Karpas-422 (cell line): ENCODE measurements at regions not wholly inside any gene's neighbourhood (a gene's known extent, or its start where the extent isn't known, plus 50 kb on each side); places are given as distances from the start of the nearest gene placed in this dataset.
"Not testable (repeated sequence)": the region's sequence is repeated elsewhere in the genome, so short reads cannot be mapped to it uniquely, and the experiment has no call there.

Experiments
- DNase-seq: peaks from one replicate; pipeline ENCODE4 v3.0.0-alpha.2; 2015
- H2AFZ ChIP-seq: fragments of 200-600 bp; sonication (generic); 2 replicates; pipeline ENCODE4 v1.6.1; 2014; ENCODE audit warnings: antibody characterized with exemption, low read length, mixed read lengths
- H3K27ac ChIP-seq: fragments of 200-600 bp; sonication (generic); 2 replicates; pipeline ENCODE4 v1.5.1; 2014; ENCODE audit warnings: mild to moderate bottlenecking, low read length, moderate library complexity
- H3K27me3 ChIP-seq: fragments of 200-600 bp; sonication (generic); 2 replicates; pipeline ENCODE4 v1.6.1; 2014; ENCODE audit warnings: low read length, mixed read lengths
- H3K36me3 ChIP-seq: fragments of 200-600 bp; sonication (generic); 2 replicates; pipeline ENCODE4 v1.6.1; 2014; ENCODE audit warnings: low read length, mixed read lengths; ENCODE audit not compliant: insufficient read depth
- H3K4me1 ChIP-seq: fragments of 200-600 bp; sonication (generic); 2 replicates; pipeline ENCODE4 v1.6.1; 2014; ENCODE audit warnings: mild to moderate bottlenecking, low read length, mixed read lengths
- H3K4me2 ChIP-seq: fragments of 200-600 bp; sonication (generic); 2 replicates; pipeline ENCODE4 v1.6.1; 2014; ENCODE audit warnings: low read length, low read depth, mild to moderate bottlenecking; ENCODE audit not compliant: poor library complexity, severe bottlenecking
- H3K4me3 ChIP-seq: fragments of 200-600 bp; sonication (generic); 2 replicates; pipeline ENCODE4 v1.5.1; 2014; ENCODE audit warnings: mild to moderate bottlenecking, antibody characterized with exemption, low read length, mixed read lengths
- H3K79me2 ChIP-seq: fragments of 200-600 bp; sonication (generic); 2 replicates; pipeline ENCODE4 v1.6.1; 2014; ENCODE audit warnings: mild to moderate bottlenecking, low read length, mixed read lengths
- H3K9ac ChIP-seq: fragments of 200-600 bp; sonication (generic); 2 replicates; pipeline ENCODE4 v1.6.0; 2014; ENCODE audit warnings: low read length
- H3K9me2 ChIP-seq: fragments of 200-600 bp; sonication (generic), shearing (Covaris generic); replicated peaks from 2 replicates; pipeline ENCODE4 v1.6.0; 2014; ENCODE audit warnings: mild to moderate bottlenecking, low read length, moderate library complexity; ENCODE audit not compliant: insufficient read depth
- H3K9me3 ChIP-seq: fragments of 300-700, 200-600 bp; sonication (generic); 2 replicates; pipeline ENCODE4 v1.6.1; 2014; ENCODE audit warnings: low read length, mixed read lengths
- H4K20me1 ChIP-seq: fragments of 200-600 bp; sonication (generic); 2 replicates; pipeline ENCODE4 v1.6.1; 2014; ENCODE audit warnings: mild to moderate bottlenecking, antibody characterized with exemption, low read length, low read depth; ENCODE audit not compliant: insufficient read depth

GRCh38 chr1:208353797-208354196 is 109.6 kb upstream of the PLXNA2 start:
- H3K9me2 ChIP-seq, H3K9me3 ChIP-seq, DNase-seq, H4K20me1 ChIP-seq, H2AFZ ChIP-seq, H3K4me1 ChIP-seq, H3K79me2 ChIP-seq, H3K27me3 ChIP-seq, H3K4me3 ChIP-seq, H3K4me2 ChIP-seq, H3K27ac ChIP-seq, H3K36me3 ChIP-seq, H3K9ac ChIP-seq: not testable (repeated sequence)

GRCh38 chr1:208357644-208358507 is 113.7 kb upstream of the PLXNA2 start:
- no peak overlapping the region for H3K4me3 ChIP-seq

GRCh38 chr1:208358651-208359050 is 114.5 kb upstream of the PLXNA2 start:
- no peaks in the 10 kb centered on the region for H3K79me2 ChIP-seq
- no peak for DNase-seq

More at GRCh38 chr1:208357644-208358507, 113.7 kb upstream of the PLXNA2 start:
- Histone ChIP-seq H3K79me2 (no peaks in the 10 kb centered on the region), H3K4me2 (no peak overlapping the region), H3K36me3 (no peaks in the 10 kb centered on the region), H3K9ac (no peak overlapping the region), H4K20me1 (no peaks in the 10 kb centered on the region), H2AFZ (no peak overlapping the region), H3K9me3 (no peaks in the 10 kb centered on the region), H3K27ac (no peak overlapping the region), H3K4me1 (no peaks in the 10 kb centered on the region), H3K9me2 (no peaks in the 10 kb centered on the region), H3K27me3 (no peaks in the 10 kb centered on the region)
- no peak for DNase-seq

GRCh38 chr1:208362011-208362410 is 117.8 kb upstream of the PLXNA2 start:
- Histone ChIP-seq H3K4me1 (no peaks in the 10 kb centered on the region), H3K36me3 (no peaks in the 10 kb centered on the region), H3K4me2 (no peak overlapping the region), H3K9me2 (no peaks in the 10 kb centered on the region), H2AFZ (no peak overlapping the region), H3K4me3 (no peak overlapping the region), H3K9ac (no peak overlapping the region), H3K79me2 (no peaks in the 10 kb centered on the region), H3K9me3 (no peaks in the 10 kb centered on the region), H4K20me1 (no peaks in the 10 kb centered on the region), H3K27me3 (no peaks in the 10 kb centered on the region), H3K27ac (no peak overlapping the region)
- no peak for DNase-seq

More at GRCh38 chr1:208358651-208359050, 114.5 kb upstream of the PLXNA2 start:
- Histone ChIP-seq H3K9me3 (no peaks in the 10 kb centered on the region), H4K20me1 (no peaks in the 10 kb centered on the region), H3K9me2 (no peaks in the 10 kb centered on the region), H3K4me3 (no peak overlapping the region), H2AFZ (no peak overlapping the region), H3K4me2 (no peak overlapping the region), H3K27me3 (no peaks in the 10 kb centered on the region), H3K4me1 (no peaks in the 10 kb centered on the region), H3K9ac (no peak overlapping the region), H3K27ac (no peak overlapping the region), H3K36me3 (no peaks in the 10 kb centered on the region)

- Histone ChIP-seq H3K9me3 (no peaks in the 10 kb centered on the region), H4K20me1 (no peaks in the 10 kb centered on the region), H3K9ac (no peak overlapping the region), H3K9me2 (no peaks in the 10 kb centered on the region), H3K27me3 (no peaks in the 10 kb centered on the region), H3K27ac (no peak overlapping the region), H3K4me3 (no peak overlapping the region), H2AFZ (no peak overlapping the region), H3K4me2 (no peak overlapping the region), H3K36me3 (no peaks in the 10 kb centered on the region), H3K79me2 (no peaks in the 10 kb centered on the region), H3K4me1 (peaks cover 6% of the 10 kb centered on the region)
- DNase-seq: no peak
Measured at GRCh38 chr1:208366559-208366958, 122.4 kb upstream of the PLXNA2 start.

- no peaks in the 10 kb centered on the region for H3K9me2 ChIP-seq
- H3K4me1 ChIP-seq: peaks cover 6% of the 10 kb centered on the region
- no peak overlapping the region for H3K27ac ChIP-seq
- H4K20me1 ChIP-seq: no peaks in the 10 kb centered on the region
- H2AFZ ChIP-seq: no peak overlapping the region
- H3K9me3 ChIP-seq: no peaks in the 10 kb centered on the region
- H3K27me3 ChIP-seq: no peaks in the 10 kb centered on the region
- no peaks in the 10 kb centered on the region for H3K36me3 ChIP-seq
- H3K9ac ChIP-seq: no peak overlapping the region
- no peak for DNase-seq
- H3K79me2 ChIP-seq: no peaks in the 10 kb centered on the region
- H3K4me2 ChIP-seq: no peak overlapping the region
- no peak overlapping the region for H3K4me3 ChIP-seq
Measured at GRCh38 chr1:208369045-208369444, 124.9 kb upstream of the PLXNA2 start.

- Histone ChIP-seq H3K9me3 (no peaks in the 10 kb centered on the region), H3K36me3 (no peaks in the 10 kb centered on the region), H3K4me2 (no peak overlapping the region), H3K9me2 (no peaks in the 10 kb centered on the region), H4K20me1 (no peaks in the 10 kb centered on the region), H3K27ac (no peak overlapping the region), H2AFZ (no peak overlapping the region), H3K9ac (no peak overlapping the region), H3K4me3 (no peak overlapping the region), H3K79me2 (no peaks in the 10 kb centered on the region), H3K4me1 (peaks cover 6% of the 10 kb centered on the region), H3K27me3 (no peaks in the 10 kb centered on the region)
- no peak for DNase-seq
Measured at GRCh38 chr1:208369658-208370057, 125.5 kb upstream of the PLXNA2 start.

- Histone ChIP-seq H3K4me1 (no peaks in the 10 kb centered on the region), H3K9ac (no peak overlapping the region), H3K4me2 (no peak overlapping the region), H3K27me3 (no peaks in the 10 kb centered on the region), H3K4me3 (no peak overlapping the region), H3K27ac (no peak overlapping the region), H3K36me3 (no peaks in the 10 kb centered on the region), H3K79me2 (no peaks in the 10 kb centered on the region), H3K9me2 (no peaks in the 10 kb centered on the region), H3K9me3 (no peaks in the 10 kb centered on the region), H2AFZ (no peak overlapping the region), H4K20me1 (no peaks in the 10 kb centered on the region)
- DNase-seq: no peak
Measured at GRCh38 chr1:208374391-208374941, 130.3 kb upstream of the PLXNA2 start.
